NCI-H1694 (cell line): ENCODE measurements at regions not wholly inside any gene's neighbourhood (a gene's known extent, or its start where the extent isn't known, plus 50 kb on each side); places are given as distances from the start of the nearest gene placed in this dataset.
A peak's percentile ranks its signal among the peaks of the same experiment; 100 is the strongest.

ENCODE experiments used
- DNase-seq: peaks from one replicate; lab custom pipeline; 2025; lab: John Stamatoyannopoulos, UW

DNA sequence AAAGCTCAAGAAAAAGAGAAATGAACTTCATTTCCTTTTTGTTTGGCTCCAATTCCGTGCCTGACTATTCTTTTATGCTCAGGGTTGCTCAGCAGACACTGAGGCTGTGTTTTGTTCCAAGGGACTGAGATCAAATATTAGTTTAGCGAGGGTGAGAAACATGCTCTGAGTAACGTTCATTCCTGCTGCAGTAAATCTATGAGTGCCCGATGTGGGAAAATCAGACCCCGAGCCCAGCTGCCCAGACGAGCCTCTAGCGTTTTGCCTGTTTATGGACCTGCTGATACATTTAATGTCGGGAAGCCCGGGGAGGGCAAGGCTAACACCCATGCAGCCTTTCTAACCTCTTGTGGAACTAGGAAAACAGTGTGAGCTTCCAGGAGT, 119.2 kb downstream of the VAPA start:
- no peak for DNase-seq

DNA sequence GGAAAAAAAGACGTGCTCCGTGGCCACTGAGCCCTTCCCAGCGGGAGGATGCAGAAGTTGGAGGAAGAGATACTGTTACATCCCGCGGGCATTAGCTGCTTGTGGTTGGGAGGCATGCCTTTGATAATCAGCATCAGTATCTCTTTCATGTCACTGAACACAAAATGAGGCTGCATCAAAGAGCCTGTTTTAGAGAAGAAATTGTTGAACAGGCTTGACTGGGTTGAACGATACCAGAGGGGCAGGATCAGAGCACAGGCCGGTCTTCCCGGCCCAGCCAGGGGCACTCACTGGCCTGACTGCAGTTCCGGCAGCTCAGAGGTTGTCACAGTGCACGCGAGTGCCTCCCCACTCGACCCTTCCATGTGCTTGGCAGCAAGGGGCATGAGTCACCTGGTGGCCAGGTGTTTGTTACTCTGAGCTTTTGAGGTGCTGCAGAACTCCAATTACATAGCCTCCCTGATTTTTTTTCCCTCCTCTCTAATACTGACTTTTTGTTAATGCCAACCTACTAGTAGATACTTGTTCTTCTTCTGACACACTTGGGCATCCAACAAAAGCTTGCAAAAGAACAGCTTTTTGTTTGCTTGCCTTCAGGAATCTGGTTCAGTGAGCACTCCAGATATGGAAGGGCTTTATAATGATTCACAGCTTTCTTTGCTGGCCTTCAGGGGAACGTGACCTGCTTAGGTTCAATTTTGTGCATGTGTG, 121.6 kb downstream of the VAPA start:
- no peak for DNase-seq

DNA sequence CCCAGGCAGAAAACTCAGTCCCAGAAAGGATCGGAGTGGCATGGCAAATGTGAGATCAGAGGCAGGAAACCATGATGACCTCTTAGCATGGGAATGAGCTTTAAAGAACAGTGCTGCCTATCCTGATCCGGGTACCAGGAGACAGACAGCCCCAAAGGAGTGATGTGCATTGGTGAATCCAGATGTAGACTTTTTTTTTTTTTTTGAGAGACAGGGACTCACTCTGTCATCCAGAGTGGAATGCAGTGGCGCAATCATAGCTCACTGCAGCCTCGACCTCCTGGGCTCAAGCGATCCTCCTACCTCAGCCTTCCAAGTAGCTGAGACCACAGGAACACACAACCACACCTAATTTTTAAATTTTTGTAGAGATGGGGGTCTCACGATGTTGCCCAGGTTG, 122.7 kb downstream of the VAPA start:
- DNase-seq = no peak

DNA sequence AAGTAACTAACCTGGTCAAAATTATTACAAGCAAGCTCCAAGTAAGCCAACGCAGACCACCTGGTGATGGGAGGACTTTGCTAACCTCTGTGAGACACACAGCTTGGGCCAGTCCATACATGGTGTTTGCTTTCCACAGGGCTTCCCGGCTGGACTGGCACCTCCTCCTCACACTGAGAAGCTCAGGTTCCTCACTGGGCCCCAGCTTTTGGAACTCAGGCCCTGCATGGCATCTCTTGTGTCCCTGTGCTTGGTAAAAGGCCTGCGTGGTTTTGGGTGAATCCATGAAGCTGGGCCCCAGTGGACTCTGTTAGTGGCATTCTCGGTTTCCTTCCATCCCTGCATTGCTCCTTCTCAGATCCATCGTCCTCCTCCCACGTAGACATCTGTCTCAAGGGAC, 123.4 kb downstream of the VAPA start:
- DNase-seq = no peak

DNA sequence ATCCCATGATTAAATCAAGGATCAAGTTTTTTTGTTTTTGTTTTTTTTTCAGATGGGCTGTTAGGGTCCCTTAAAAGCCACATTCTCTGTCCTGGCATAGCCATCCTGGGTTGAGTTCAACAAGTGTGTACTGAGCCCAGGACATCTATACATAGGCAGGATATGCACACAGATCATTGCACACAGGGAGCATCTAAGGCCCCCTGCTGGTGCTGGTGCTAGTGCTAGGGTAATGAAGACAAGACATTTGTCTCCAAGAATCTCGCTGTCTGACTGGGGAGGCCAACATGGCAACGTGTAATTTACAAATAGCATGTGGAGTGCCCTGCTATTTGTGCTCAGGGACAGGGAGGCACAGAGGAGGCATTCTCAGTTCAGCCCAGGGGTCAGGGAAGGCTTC, 124.5 kb downstream of the VAPA start:
- DNase-seq = no peak

DNA sequence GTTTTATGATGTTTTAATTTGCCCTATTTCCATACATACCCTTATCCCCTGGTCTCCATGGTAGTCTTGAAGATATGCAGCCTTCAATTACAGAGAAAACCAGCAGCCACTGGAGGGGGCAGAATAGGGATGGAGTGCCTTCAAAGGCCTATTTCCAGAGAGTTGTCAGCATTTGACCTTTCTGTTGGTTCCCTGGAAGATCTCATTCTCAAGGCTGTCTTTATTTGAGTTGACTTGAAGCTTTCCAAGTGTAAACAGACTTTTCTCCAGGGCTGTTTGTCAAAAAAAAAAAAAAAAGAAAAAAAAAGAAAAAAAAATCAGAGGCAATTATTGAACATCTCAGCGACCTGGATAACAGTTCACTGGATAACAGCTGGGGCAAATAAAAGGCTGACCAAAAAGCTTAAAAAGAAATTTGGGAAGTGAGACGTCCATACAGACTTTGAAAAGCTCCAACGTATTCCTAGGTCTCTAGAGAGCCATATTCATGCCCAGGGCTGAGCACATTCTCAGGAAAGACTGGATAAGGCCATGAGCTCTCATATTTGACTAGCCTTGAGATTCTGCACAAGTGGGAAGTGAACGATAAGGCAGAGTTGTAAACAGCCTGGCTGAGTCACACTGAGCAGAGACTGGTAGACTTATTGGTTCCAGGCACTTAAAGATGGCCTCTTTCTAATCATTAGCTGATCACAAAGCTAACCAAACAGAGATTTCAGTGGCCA, 126.6 kb downstream of the VAPA start:
- DNase-seq = no peak

DNA sequence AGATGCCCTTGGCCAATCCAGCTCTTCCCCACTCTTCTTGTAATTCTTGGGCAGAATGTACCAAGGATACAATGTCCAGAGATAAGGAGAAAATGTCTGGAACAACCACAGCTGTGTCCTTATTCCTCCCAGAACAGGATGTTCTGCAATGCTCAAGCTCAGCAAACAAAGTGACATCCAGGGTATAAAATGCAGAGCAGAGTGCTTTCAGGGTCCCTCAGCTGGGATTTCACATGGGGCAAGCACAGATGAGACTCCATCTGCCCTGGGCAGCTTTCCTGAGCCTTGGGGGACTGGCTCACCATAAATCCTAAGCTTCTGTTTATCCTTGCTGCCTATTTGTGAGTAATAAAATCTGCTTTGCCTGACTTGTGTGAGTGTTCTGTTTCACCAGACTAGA, 127.4 kb downstream of the VAPA start:
- peak; percentile 1 for DNase-seq

DNA sequence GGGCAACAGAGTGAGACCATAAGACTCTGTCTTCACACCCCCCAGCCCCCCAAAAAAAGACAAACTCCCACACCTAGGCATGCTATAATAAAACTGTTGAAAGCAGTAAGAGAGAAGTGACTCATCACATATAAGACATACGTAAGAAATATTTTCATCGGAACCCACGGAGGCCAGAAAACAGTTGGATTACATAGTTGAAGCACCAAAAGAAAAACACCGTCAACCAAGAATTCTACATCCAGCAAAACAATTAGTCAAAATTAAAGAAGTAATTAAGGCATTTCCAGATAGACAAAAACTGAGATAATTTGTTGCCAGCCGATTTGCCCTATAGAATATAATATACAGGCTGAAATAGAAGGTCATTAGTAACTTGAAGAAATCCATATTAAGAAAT, 128.7 kb downstream of the VAPA start:
- DNase-seq = no peak

DNA sequence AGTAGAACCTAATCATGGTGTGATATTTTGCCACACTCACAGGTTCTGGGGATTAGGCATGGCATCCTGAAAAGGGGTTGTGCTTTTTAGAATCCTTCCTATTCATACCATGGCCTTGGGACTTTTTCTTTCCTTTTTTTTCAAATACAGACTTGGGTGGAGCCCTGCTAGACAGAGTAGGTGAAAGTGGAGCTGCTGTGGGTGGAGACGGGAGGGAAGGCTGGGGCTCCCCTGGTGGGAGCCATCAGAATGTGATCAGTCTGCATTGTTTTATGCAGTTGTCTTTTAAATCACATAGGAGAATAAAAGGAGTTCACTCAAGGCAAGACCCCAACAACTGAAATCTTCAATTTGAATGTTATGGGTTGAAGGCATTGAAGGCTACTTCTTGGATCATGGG, 130.2 kb downstream of the VAPA start:
- no peak for DNase-seq

DNA sequence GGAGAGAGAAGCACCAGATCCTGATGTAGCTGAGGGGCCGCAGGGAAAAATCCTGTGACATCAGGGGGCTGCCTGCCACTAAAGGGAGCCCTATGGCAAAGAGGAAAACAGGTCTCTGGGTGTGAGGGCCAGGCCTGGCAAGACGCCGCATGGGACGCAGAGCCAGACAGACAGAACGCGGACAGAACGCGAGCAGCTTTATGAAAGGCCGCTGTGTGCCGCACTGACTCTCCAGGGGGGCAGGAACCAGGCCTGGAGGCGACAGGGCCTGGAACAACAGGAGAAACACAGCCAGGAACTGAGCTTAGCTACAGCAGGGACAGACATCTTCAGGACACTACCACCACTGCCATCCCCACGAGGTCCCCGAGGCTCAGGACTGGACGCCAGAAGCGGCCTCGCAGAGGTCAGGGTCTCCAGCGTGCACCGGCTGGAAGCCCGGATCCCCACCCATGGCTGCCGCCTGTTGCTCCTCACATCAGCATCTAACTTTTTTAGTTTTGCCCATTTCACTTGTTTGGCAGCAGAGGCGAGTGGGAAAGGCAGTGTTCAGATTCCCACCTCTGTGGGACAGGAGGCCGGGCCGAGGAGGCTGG, 131.6 kb downstream of the VAPA start:
- DNase-seq = no peak

DNA sequence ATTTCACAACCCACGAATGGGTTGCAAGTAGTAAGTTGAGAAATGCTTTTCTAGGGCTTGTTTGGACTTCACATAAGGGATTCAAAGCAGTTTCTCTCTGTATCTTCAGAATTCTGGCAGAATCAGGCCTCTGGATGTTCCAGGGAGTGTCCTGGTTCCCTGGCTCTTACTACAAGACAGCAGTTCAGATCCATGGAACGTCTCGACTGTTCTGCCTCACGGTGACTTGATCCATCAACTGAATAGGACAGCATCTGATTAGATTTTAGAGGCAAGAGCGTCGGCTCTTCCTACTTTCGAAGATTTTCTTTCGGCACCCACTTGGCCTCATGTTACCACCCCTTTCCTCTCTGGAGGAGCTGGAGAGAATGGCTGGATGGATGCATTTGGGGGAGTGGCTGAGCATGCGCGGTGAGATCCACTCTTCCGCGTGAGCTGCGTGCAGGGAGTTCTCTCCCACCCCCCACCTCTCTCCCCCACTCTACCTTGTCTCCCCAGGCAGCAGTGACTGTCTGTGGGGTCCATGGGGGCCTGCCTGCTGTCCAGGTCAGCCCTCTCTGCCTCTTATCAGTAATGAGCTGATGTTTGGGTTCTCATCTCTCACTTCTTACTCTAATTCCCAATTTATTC, 132.5 kb downstream of the VAPA start:
- DNase-seq = no peak

DNA sequence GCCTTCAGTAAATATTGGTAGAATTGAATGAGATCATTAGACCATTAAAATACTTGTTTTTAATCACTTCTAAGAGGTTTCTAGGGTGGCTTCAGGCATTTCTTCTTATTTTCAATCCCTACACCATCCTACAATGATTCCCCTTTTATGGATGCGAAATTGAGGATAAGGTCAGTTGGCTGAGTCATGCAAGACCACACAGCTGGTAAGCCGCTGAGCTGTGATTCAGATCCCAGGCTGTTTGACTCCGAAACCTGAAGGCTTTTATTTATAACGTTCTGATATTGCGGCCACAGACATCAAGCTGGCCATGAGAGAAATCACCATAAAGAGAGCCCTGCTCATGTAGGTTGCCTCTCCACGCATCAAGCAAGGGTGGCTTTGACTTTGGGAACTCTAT, 133.4 kb downstream of the VAPA start:
- no peak for DNase-seq

DNA sequence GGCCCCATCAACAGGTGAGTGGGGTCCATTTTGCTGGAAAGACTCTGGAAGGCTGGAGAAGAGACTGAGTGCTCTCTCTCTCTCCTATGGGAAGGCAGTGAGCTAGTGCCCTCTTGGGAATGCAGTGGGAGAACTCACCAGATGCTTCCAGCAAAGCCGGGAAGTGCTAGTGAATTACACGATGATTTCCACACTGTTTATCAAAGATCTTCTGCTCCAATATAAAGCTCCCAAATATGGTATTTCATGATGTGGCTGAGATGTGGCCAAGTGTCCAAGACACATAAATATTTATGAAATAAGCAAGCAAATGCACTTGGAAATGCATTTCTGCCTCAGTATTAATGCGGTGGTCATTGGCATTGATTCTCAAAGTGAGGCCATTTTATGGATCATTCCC, 135.9 kb downstream of the VAPA start:
- no peak for DNase-seq

DNA sequence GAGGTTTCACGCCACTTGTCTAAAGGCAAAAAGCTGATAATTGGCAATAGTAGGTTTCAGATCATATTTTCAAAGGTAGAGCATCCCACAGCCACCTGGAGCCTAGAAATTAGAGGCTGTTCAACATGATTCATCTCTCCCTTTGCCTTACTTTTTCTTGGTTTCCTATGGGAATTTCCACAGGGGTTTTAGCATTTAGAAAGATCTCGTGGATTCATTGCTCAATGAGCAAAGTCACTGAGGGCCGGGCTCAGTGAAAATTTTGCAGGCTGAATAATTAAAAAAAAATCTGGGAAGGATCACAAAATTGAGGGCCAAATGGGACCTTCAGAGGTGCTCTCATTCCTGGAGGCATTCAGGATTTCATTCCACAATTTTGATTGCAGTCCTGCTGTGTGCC, 137.1 kb downstream of the VAPA start:
- DNase-seq = no peak

DNA sequence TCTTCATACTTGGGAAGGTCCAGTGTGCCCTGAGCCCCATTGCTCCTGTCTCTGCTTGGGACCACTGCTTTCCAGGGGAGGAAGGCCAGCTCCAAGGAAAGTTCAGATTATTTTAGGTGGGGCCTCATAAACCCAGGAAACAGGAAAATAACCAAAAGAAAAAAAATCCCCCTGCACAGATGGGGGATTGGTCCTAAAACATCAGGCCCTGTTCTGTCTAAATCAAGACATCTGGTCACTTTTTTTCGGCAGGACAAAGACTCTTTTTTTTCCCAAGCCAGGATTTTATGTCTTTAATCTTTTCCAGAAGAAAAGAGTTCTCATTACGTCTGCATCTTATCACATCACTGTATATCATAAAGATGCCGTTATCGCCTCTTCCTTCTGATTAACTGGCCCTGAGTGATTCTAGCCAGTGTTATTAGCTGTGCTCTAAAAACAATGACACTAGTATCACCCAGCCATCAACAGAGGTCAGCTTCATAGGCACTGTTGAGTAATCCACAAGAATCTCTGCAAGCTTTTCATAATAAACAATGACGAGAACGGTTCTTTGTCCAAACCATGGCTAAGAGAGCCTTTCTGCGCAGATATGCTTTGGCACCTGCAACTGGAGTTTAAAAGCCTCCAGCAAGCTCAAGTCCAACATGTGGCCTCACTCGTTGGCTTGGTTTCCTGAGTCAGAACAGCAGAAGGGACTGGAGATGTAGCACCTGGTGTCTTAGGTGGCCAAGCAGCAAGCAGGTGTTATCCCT, 138.2 kb downstream of the VAPA start:
- no peak for DNase-seq

DNA sequence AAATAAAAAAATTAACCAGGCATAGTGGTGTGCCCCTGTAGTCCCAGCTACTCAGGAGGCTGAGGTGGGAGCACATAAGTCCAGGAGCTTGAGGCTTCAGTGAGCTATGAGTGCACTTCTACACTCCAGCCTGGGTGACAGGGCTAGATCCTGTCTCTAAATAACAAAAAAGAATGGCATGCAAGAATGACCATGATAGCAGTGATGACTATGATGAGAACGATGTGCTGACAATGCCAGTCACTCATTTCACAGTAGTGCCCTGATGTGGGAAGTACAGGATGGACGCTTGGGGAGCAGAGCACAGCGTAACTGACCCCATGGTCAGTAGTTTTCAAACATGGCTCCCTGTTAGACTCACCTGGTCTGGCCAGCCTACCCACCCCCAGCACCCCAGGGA, 139.1 kb downstream of the VAPA start:
- no peak for DNase-seq

DNA sequence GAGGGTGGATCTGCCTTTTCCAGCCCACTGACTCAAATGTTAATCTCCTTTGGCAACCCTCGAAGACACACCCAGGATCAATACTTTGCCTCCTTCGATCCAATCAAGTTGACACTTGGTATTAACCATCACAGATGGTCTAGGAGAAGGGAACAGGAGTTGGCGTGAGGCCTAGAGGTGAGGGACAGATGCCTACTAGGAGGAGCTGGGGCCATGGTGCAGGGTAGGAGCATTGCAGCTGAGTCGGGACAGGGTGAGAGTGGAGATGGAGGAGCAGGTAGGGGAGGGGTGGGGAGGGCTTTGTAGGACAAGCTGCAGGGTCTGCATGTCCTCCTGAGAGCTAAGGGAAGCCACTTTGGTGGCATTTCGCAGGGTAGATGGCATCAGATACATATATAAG, 140.0 kb downstream of the VAPA start:
- peak; percentile 31 for DNase-seq

DNA sequence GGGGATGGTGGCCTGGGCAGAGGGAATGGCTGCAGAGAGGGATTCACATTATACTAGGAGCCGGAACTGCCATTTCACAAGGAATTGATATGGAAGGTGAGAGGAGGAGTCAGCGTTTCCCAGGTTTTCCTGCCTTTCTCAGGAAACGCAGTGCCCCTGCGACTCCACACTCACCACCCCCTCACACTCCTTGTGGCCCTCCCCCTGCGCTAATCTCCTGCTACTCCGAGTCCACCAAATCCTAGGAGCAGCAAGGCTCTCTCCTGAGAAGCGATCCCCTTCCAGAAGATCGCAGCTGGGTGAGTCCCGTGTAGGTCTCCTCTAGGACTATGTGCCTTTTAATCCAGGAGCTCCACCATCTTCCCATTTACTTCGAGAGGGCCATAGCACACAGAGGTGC, 140.6 kb downstream of the VAPA start:
- no peak for DNase-seq

DNA sequence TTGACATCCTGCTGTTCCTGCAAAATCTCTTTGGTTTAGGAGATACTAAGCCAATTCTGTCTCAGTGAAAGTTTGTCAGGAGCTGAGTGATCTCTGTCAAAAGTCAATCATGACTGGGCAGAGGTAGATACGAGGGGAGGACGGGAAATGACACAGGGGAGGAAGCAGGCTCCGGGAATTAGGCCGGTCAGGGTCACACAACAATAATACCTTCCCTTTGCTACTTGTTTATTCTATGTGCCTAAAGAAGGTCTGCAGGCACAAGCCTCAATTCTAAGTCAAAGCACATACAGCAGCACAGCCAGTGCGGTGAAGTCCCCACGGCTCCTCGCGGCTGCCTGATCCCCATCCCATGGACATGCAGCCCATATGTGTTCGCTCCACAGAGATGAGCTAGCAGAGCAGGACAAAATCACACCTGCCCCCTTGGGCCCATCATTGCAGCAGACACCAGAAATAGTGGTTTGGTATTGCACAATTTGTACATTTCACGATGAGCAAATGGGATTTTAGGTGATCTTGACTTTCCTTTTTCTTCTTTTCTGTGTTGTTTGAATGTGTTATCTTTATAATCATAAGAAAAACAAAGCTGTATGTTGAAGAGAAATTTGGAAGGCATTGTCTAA, 141.4 kb downstream of the VAPA start:
- DNase-seq = no peak

DNA sequence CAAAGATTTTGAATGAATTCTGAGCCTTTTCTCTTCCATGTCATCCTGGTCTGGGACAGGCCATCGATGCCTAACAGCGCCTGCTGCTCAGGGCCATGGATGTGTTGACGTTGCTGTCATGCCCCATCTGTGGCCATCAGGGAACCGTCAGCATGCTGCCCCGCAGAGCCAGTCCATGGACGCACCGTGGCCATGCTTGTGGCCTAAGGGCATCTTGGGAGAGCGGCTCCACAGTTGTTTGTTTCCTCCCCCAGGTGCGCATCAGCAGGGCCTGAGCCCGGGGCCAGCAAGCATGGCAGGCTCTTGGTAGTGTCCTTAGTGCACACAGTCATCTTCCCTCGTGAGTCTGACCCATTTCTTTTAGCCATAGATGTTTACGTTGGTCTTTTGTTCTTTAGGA, 142.7 kb downstream of the VAPA start:
- DNase-seq = no peak

DNA sequence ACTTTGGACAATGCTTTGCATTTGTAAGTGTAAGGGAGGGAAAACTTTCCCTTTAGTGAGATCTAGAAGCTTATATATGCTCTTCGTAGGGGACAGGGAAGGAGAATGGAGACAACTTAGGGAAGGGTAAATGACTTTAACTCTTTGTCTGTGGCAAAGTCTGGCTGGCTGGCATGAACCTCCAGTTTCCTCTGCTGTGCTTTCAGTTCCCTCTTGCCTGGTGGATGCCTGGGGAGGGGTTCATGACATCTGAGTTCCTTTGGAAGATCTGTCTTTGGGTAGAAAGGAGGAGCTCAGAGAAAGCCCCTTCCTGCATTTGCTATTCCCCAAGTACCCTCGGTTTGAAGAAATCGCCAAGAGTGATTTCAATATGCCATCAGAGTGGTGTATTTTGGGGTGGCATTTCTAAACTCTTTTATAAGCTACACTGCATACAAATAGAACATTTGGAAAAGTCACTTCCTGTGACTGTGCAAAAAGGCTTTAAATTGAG, 143.6 kb downstream of the VAPA start:
- DNase-seq = no peak
